ENCODE measurements at regions not wholly inside any gene's neighbourhood (a gene's known extent, or its start where the extent isn't known, plus 50 kb on each side); places are given as distances from the start of the nearest gene placed in this dataset.

GRCh38 chr9:86407022-86407421 is 52.8 kb upstream of the TUT7 start:
- no peak for TF ChIP-seq PPARA (CRISPR knock-in tag; IDR thresholded peaks at IDR 0.05; ENCODE audit: borderline replicate concordance)
- TF ChIP-seq ARNTL (CRISPR knock-in tag; IDR thresholded peaks at IDR 0.05; ENCODE audit: borderline replicate concordance, low read depth) = no peak
- no peak for TF ChIP-seq TCF4 (CRISPR knock-in tag; IDR thresholded peaks at IDR 0.05; ENCODE audit: borderline replicate concordance)
- TF ChIP-seq PATZ1 (CRISPR knock-in tag; IDR thresholded peaks at IDR 0.05; ENCODE audit: borderline replicate concordance) = no peak
- TF ChIP-seq ESRRG (CRISPR knock-in tag; IDR thresholded peaks at IDR 0.05) = no peak
- no peak for TF ChIP-seq SNAI2 (CRISPR knock-in tag; IDR thresholded peaks at IDR 0.05)
- TF ChIP-seq TOX (CRISPR knock-in tag; IDR thresholded peaks at IDR 0.05; ENCODE audit: borderline replicate concordance) = no peak
- TF ChIP-seq OSR1 (CRISPR knock-in tag; IDR thresholded peaks at IDR 0.05) = no peak
- no peak for TF ChIP-seq RARB (CRISPR knock-in tag; IDR thresholded peaks at IDR 0.05)
- TF ChIP-seq CREB5 (CRISPR knock-in tag; IDR thresholded peaks at IDR 0.05; ENCODE audit: low read depth) = no peak
- TF ChIP-seq ZFP30 (CRISPR knock-in tag; IDR thresholded peaks at IDR 0.05) = no peak
- TF ChIP-seq CSDC2 (CRISPR knock-in tag; IDR thresholded peaks at IDR 0.05) = no peak
